AG08396 (cell line): ENCODE measurements at regions not wholly inside any gene's neighbourhood (a gene's known extent, or its start where the extent isn't known, plus 50 kb on each side); places are given as distances from the start of the nearest gene placed in this dataset.

Experiments used
- DNase-seq: peaks from one replicate; pipeline ENCODE4 v3.0.0; 2012; ENCODE audit warnings: low spot score, mixed read lengths

DNA sequence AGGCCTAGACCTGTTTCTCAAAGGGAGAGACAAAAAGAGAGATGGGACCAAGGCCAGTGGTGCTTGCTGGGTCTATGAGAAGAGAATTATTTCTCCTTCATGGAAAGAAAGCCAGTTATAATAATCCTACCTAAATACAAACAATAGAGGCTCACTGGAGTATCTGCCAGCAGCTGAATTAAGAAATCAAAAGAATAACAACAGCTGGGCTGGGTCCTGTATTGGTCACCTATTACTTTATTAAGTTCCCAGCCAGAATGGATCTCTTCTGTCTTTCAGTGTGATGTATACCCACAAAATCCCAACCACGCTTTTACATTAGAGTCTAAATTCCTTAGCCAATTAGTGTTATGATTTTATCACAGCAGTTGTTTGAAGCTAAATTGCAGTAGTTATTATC lies 297.8 kb upstream of the DACH1 start:
- DNase-seq: no peak

DNA sequence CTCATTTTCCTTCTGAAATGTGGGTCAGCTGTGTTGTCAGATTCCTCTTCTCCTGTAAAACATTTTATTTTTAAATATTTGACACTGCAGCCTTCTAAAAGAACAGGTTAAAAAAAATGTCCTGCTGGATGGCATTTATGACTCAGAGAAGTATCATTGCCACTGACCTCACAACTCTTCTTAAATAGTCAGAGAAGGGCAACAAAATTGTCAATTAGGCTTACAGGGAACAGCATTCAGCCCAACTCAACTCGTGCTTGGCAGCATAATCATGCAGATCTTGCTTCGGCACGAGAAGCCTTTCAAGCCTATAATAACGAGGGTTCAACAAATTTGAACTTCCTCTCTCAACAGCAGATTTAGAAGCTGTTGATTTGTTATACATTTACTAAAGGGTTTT lies 296.7 kb upstream of the DACH1 start:
- DNase-seq: no peak

DNA sequence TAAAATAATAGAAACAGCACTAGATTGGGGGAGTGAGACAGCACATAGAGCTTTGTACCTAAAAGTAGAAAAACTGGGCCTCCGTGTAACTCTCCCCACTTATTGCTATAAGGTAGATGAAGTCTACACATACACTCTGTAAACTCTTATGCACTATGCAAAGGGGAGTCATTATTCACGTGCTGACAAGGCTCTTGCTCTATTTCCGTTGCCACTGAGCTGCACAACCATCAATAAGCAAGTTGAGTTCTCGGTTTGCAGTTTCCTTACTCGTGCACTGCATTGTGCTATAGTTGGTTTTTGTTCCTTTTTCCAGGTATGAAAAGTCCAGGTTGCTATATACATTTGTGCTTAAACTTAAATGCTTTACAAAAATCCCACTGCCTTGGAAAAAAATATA lies 294.0 kb upstream of the DACH1 start:
- DNase-seq: no peak

DNA sequence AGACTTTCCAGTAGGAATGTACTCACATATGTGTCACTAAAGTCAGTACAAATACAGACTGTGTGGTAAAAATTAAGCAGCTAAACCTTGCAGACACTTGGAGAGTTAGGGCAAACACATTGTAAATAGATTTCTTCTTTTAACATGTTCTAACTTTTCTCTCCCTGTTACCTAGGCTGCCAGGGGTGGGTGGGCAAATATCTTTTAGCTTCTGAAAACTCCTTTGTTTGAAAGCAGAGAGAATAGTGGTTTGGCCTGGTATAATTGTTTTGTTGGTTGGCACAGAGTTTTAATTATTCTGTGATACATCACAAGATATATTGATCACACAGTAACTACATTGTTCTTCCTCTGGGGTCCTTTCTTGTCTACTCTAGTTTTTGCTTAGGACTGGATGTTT lies 289.8 kb upstream of the DACH1 start:
- no peak for DNase-seq

DNA sequence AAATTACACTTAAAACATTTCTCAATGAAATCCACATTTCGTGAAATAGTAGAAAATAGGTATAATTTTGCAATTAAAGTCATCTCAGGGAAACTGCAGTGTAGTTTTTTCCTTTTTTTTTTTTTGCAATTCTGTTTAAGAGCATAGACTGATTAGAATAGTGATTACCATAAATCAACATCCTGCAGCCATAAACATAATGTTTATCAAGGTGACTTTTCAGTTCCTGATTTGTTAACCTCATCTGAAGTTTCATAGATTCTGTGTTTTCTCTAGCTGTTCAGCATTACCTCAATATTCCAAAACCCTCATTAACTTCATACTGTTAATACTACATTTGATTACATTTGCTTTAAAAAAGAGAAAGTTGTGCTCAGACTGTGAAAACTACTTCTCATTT lies 286.3 kb upstream of the DACH1 start:
- no peak for DNase-seq

DNA sequence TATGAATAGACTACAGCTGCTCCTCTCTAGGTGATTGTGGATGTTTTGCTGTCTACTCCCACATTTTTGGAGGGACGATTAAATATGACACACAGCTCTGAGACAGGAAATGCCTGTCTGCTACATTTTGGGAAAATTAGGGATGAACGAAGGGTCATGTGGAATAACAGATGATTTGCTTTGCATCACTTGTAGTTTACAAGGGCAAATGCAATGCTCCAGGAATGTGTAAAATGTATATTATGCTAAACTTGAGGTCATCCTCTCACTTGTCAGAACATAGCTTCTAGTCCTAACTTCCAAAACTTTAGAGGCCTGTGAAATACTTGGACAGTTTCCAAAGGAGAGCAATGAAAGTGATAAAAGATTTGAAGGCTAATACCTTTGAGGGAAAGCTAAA lies 284.2 kb upstream of the DACH1 start:
- no peak for DNase-seq

DNA sequence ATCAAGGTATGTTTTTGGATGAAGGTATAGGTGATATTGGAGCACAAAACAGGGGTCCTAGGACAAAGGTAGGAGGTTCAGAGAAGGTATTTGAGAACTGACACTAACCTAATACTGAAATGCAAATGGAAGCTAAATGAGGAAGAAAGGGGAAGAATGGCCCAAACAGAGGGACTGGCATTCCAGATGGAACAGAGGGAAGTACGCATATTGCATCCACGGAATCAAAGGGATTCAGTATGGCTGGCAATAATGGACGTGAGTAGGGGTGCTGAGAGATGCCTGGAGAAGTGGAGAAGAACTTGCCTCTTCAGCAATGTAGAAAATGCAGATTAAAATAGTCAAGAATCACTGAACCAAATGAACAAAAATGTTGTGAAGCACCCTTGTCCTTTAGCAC lies 283.5 kb upstream of the DACH1 start:
- no peak for DNase-seq

DNA sequence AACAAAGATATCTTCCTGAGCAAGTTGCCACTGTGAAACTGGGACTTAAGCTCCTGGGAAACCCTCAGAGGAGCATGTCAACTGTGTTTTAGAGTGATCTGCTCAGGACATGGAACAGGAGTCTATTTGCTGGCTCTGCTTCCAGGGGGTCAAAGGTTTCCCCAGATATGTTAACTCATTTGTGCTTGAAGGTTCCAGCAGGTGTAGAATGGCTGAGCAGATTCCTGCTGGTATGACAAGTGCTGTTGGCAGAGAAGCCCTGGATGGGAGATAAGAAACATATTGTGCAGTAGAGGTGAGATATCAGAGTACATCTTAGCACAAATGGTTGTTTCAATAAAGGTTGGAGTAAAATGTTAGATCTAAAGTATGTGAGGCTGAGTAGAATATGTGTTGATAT lies 282.7 kb upstream of the DACH1 start:
- no peak for DNase-seq

DNA sequence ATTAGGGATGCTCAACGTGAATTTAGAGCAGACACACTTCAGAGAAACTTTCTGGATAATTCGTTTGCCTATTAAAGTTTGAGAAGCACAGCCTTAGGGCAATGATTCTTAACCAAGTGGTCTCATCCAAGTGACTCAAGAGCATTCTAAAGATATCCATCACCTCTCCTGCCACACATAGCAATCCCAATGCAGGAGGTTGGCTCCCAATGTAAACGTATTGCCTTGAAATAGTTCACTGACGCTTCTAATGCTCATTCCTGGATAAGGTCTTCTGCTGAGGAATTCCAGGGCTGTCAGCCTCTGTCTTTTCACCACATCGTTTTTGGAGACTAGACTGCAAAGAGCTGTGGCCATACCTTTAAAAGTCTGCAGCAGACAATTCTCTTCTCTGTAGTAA lies 279.8 kb upstream of the DACH1 start:
- DNase-seq: no peak

DNA sequence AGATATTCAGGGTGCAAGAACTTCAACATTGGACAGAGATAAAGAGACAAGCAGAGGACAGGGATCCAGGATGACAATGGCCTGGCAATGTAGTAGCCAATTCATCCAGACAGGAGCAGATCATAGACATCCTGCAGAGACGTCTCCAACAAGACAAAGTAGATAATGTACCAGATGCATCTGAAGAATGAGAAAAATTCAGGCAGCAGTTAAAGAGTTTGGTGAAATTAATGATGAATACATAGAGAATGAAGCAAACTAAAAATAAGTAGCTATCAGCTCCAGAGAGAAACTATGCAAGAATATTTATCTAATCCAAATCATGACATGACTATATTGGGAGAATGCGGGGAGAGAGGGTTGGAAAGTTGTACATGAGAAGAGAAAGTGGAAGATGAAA lies 278.4 kb upstream of the DACH1 start:
- DNase-seq: no peak

DNA sequence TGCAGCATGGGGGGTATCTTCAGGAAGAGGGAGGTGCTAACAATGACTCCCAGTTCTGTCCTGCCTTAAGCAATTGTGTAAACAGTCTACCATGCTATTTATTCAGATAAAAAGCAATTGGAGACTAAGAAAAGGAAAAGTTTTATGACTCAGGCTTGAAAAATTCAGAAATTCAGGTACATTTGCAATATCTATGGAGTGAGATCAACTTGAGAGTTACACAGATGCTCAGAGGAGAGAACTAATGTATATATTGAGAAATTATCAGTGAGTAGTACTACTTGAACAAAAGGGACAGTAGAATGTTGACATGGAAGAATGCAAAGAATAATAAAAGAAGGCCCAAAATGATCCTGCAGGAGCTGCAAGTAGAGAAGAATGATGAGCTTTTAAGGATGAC lies 277.6 kb upstream of the DACH1 start:
- DNase-seq: no peak

DNA sequence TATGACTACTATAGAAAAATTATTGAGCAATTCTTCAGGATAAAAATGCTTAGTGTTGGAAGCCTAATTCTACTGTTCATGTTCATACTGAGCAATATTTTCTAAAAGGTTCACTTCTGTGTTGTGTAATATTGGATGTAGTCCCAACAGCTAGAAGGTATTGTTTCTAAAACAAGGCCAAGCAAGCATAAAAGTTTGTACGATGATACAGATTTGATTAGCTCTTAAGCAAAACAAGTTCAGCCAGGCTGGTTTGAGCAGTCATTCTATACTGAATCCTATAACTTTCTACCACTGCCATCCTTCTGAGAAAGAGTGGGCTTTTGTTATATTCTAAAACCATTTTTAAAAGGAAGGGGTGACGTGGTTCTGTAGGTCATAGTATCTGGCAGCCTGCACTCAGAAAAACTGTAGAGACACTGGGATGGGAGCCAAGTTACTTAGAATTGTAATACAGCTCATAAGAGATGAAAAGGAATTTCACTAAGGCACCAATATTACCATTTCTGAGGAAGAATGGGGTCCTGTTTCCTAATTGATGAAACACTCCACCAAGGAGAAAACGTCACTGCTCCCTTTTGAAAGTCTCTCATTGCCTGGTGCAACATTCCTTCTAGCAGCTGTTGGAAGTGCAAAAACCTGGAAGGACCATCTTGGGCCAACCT lies 275.0 kb upstream of the DACH1 start:
- no peak for DNase-seq

DNA sequence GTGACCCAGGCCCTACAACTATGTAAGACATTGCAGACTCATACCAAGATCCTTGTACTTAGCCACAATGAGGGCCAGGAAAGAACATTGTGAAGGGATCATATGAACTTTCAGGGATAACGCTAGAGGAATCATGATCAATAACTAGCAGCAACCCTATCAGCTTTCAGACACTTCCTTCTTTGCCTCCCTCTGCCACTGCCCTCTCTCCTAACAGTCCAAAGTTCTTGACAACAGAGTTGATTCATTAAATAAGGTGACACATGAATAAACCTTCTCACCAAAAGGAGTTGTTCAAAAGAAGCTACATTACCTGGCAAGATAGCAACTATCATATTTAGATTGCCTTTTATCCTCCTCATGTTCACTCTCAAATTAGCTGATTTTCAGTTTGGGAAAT lies 272.2 kb upstream of the DACH1 start:
- no peak for DNase-seq

DNA sequence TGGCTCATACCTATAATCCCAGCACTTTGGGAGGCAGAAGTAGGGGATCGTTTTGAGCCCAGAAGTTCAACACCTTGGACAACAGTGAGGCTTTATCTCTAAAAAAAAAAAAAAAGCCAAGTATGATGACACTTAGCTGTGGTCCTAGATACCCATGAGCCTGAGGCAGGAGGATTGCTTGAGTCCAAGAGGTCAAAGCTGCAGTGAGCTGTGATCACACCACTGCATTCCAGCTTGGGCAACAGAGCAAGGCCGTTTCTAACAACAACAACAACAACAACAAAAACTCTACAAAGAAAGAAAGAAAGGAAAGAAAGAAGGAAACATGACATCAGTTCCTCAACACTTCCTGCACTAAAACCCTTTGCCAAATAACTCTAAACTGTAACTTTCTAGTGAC lies 265.1 kb upstream of the DACH1 start:
- DNase-seq: no peak

DNA sequence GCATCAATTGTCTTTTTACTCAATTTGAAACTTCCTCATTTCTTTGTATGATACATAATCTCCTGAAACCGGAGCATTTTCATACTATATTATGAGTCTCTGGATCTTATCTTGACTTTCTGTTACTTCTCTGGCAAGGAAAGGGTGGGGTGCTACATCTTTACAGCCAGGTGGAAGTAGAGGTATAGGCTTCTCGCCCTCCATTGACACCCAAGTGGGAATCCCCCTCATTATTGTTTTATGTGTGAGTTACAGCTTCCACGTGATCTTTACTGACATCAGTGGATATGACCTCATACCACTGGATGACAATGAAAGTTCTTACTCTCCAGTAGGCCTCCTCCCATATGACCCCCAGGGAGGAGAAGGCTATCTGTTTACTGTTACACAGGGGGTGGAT lies 262.1 kb upstream of the DACH1 start:
- no peak for DNase-seq

DNA sequence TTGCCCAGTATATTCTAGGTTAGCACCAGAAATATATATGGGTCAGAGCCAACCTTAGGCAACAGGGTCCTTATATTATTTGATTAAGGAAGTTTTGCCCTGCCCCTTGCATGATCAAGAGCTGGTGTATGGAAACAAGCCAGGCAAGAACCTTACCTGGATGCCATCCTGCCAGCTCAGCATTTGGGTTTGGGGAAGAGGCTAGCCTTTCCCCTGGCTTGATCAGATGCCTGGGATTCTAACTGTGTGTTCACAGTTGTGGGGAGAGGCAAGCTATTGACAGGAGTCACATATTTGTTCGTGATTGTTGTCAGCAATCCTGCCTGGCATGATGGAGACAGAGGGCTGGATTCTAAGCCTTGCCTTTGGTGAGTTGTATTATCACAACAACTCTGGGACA lies 260.0 kb upstream of the DACH1 start:
- no peak for DNase-seq

DNA sequence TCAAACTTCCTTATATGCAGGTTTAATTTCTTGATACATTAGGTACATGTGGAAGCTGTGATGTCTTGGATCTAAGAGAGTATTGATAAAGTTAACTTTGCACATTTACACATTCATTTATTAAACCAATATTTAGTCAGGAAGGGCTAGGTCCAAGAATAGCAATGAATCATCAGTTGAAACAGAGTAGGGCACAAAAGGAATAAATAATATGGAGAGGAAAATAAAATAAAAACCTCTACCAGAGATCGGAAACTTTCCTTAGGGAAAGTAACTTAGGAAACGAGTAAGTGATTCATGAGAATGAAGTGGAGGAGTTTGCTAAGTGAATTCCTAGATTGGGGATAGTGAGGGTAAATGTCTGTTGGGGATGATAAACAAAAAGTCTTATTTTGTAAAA lies 259.4 kb upstream of the DACH1 start:
- DNase-seq: no peak

DNA sequence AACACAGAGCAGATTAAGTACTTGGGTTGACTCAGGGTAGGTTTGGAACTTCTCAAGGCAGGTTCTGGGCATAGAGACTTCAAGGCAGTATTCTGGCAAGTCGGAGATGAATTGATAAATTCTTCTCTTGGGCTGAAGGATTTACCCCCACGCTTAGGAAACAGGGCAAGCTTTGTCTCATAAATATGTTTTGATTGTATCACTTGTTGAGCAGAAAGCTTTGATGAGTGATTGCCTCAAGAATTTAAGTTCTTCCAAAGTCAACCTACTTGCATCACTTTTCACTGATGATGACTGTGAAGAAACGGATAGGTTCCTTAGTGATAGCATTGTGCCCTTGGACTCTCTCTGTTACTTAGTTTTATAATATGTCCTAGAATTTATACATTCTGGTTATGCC lies 258.6 kb upstream of the DACH1 start:
- no peak for DNase-seq

DNA sequence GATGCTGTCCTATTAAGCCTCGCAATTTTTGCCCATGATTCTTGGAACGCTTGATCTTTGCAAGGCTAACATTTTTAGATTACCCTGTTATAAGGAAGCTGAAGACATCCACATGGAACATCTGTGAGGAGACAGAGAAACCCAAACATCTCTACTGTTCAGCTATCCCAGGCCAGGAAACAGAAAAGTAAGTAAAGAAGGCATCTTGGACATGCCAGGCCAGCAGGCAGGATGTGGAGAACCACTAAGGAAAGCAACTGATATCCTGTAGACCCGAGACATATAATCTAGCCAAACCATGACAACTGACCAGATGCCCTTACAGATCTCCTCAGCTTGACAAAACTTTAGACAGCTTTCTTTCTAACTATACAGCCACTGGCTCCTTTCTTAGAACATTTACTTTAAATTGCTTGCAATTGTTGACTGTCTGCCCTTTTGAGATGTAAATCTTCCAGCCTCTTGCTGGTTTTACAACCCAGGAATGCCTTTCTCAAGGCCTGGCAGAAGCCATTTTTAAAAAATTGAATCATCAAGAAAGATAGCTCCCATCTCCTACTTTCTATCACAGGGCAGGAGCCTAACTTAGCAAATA lies 255.8 kb upstream of the DACH1 start:
- DNase-seq: no peak

DNA sequence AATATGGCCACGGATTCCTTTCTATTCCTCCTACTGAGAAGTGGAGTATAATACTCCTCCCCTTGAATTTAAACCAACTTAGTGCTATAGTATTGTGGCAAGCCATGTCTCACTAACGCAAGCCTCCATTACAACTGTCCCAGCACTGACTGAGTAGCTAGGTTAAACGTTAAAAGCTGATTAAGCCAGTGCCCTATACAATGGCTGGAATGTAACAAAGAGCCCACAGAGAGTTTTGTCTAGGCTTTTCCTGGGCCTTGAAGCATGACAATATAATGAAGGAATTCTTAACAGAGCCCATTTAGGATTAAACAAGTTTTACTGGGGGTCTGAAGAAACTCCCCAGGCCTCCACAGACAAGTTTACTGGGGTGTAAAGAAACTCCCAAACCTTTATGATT lies 254.5 kb upstream of the DACH1 start:
- no peak for DNase-seq

DNA sequence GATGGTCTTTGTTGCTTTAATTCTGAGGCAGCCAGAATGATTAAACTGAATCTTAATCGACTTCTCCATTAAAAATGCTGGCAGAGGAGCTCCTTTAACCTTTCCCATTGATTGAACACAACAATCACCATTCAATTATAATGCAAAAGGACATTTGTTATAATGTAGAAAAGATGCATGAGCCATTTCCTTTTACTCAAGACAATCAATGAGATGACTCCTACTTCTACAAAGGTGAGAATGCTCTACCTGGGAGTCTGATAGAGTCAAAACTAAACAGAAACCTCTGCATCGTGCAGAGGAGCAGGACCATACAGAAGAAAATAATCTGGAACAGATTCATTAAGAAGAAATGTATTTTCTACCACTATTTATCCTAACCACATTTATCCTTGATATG lies 253.6 kb upstream of the DACH1 start:
- DNase-seq: no peak

DNA sequence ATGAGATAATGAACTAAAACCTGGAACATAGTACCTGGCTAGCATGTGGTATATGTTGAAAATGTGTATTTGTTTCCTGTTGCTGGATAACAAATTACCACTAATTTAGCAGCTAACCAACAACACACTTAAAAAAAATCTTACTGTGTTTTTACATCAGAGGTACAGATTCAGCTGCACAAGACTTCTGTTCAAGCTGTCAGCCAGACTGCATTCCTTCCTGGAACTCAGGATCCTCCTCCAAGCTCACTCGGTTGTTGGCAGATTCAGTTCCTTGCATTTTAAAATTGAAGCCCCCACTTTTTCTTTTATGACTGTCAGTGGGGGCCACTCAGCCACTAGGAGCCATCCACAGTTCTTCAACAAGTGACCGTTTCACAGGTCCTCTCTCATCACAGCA lies 246.9 kb upstream of the DACH1 start:
- DNase-seq: no peak

DNA sequence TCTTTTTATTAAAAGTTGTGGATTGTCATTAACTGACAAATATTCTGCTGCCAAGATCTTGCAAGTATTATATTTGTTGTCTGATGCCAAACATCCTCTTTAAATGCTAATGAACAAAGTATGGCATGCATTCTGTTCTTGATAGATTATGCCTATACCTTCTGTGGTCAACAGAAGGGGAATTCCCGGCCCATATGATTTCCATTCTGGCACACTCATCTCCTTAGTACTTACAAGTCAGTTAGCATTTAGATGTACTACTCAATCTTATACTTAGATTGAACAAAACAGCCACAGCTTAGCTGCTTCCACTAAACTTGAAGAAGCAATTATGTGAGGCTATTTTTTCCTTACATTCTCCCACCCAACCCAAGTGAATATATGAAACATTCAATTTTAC lies 246.1 kb upstream of the DACH1 start:
- DNase-seq: no peak

DNA sequence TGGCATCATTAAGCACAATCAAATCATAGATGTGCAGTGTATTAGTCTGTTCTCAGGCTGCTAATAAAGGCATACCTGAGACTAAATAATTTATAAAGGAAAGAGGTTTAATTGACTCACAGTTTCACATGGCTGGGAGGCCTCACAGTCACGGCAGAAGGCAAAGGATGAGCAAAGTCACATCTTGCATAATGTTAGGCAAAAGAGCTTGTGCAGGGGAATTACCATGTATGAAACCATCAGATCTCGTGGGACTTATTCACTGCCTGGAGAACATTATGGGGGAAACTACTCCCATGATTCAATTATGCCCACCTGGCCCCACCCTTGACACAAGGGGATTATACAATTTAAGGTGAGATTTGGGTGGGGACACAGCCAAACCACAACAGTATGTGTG lies 245.2 kb upstream of the DACH1 start:
- DNase-seq: no peak

DNA sequence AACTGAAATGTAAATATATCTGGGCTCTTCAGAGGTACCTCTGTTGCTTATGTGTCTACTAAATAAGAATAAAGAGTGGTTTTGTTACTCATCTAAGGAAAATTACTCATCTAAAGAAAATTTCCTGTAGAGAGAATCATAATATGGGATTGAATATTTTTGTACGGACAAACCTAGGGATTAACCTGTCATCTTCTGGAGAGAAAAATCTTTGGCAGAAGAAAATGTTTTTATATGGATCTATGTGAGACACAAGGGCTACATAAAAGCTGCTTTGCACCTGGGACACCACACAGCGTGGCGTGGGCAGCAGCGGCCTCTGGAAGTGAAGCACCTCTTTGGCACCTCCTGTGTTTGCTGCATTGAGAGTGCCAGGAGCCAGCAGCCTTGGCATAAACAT lies 242.9 kb upstream of the DACH1 start:
- DNase-seq: no peak
